GM12872 (cell line): ENCODE measurements at regions not wholly inside any gene's neighbourhood (a gene's known extent, or its start where the extent isn't known, plus 50 kb on each side); places are given as distances from the start of the nearest gene placed in this dataset.

Source experiments
- TF ChIP-seq, protein P1 (sequence below): IDR thresholded peaks from 3 replicates; pipeline ENCODE4 v1.5.1; 2011; ENCODE audit warnings: low read depth, mild to moderate bottlenecking, low read length, moderate library complexity; ENCODE audit not compliant: insufficient read depth

DNA sequence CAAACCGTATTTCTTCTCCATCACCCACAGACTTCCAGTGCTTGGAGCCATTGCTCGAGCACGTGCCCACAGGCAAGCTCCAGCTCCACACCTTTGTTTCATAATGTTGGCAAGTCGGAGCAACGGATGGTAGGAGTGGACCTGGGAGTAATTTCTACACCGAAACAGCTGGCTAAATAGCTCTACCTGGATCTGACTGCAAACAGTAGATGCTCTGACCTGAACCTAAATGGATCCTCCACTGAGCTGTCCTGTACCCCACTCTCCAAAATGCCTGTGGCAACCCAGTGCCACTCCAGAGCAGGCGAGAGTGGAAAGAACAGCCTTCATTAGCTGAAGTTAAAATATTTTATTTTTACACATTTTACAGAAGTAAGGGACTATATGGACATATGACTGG lies 108.7 kb downstream of the BMP4 start:
- TF ChIP-seq, protein P1, sequence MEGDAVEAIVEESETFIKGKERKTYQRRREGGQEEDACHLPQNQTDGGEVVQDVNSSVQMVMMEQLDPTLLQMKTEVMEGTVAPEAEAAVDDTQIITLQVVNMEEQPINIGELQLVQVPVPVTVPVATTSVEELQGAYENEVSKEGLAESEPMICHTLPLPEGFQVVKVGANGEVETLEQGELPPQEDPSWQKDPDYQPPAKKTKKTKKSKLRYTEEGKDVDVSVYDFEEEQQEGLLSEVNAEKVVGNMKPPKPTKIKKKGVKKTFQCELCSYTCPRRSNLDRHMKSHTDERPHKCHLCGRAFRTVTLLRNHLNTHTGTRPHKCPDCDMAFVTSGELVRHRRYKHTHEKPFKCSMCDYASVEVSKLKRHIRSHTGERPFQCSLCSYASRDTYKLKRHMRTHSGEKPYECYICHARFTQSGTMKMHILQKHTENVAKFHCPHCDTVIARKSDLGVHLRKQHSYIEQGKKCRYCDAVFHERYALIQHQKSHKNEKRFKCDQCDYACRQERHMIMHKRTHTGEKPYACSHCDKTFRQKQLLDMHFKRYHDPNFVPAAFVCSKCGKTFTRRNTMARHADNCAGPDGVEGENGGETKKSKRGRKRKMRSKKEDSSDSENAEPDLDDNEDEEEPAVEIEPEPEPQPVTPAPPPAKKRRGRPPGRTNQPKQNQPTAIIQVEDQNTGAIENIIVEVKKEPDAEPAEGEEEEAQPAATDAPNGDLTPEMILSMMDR = no peak

DNA sequence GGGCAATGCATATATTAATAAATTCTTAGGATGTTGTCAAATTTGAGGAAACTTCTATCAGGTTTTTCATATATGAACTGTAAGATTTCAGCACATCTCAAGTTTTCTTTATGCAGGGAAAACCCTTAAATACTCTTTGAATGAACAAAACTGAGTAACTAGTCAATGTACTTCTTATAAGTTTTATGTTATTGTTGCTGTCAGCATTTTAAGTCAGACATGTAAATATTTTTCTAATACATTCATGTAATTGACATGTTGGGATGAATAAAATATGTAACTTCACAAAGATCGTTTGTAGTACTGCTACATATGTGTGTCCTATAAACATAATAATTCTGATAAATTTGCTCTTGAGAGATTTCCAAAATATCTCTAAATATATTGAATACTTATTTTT lies 109.6 kb downstream of the BMP4 start:
- TF ChIP-seq, protein P1 = no peak

DNA sequence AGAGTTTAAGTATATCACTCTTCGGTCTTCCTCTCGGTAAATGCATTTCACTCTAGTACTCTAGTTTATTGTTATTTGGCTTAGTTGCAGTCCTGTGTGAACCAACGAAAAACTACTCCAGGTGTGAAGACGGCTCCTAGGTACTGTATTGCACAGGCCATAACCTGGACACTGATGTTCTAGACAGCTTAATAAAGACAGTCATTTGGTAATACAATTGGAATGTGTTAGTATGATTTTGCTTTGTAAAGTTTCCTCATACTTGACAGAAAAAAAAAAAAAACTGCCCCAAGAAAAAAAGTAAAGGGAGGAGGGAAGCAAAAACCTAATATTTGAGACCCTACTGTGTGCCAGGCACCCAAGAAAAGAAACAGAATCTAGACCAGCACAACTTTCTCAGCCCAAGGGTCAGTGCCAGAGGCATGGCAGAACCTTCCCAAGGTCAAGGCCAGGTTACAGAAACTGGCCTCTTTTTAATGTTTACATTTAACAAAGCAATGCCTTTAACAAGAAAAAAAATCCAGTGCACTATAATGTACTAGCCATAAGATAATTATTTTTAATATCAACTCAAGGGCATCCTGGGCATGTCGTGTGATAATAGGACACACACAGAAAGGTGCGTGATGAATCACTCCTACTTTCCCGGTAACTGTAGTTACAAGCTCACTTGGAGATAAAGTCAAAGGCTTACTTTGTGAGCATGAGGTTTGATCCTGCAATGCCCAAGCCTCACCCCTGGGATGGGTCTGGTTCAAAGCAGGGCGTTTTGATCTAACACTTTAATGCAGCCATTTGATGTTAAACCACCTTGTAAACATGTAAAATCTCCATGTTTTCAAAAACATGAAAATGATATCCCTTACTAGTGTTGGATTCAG lies 110.6 kb downstream of the BMP4 start:
- TF ChIP-seq, protein P1 = no peak

DNA sequence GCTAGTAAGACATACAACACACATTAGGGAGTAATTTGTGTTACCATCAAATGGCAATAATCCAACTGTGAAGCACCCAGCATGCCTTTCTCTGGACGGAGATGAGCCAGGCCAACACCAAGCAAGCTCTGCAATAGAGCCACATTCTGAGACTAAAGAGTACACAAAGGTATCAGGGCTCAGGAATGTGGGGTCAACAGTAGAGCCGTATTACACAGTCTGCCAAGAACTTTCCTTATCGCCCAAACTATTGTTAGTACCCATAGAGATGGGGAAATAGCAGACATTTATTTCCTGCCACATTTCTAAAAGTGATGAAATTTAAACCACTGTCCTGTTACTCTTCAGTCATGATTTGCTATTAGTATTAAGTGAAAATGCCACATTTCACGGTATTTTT lies 113.7 kb downstream of the BMP4 start:
- TF ChIP-seq, protein P1 = no peak

DNA sequence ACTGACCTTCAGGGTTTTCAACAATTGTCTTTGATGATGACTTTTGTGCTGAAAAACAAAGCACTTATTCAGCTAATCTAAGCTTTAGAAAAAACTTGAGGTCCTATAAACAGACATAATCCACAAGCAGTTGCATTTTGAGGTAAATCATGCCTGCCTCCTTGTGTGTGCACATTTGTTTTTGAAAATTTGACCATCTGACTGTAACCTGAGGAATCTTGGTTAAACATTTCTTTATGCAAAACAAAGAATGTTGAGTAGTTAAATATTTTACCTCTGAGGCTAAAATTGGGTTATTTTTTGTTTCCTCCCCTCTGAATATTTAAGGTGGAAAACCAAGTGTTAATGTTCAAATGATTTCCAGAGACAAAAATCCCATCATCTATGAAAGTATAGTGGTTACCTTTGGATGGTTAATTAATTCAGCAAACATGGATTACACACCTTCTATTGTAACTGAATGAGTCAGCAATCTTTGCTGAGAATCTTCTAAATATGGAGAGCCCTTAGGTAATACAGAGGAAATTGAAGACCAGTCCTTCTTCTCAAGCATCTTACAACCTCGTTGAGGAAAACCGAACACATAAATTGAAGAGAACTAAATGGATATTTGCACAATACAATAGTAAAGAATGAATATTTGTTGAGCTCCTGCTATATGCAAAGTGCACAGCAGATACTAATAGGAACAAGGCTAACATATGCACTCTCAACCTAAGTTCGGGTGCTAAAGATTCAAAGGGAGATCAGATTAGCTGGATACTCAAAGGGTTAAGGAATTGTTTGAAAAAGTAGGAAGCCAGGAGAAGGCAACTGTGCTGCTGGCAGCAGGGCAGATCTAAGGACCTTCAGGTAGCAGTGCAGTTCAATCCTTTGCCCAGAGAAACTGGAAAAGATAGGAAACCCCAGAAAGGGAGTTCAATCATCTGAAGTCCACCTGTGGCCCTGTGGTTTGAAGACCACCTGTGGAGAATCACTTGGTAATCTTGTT lies 115.2 kb downstream of the BMP4 start:
- TF ChIP-seq, protein P1 = no peak

DNA sequence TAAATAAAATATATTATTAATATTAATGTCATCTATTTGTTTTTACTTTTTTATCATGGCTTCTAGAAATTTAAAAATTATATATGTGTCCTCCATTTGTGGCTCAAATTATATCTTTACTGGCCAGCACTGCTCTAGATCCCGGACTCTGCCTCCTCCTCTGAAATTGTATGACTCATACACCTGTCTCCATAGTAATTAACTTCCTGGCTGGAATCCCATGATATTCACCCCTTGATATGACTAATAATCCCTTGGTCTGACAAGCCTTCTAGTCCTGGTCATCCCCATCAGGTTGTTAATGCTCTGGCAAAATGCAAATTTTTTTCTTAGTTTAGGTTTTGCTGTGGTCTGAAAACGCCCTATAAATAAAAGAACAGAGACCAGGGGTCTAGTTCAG lies 116.2 kb downstream of the BMP4 start:
- TF ChIP-seq, protein P1 = no peak

DNA sequence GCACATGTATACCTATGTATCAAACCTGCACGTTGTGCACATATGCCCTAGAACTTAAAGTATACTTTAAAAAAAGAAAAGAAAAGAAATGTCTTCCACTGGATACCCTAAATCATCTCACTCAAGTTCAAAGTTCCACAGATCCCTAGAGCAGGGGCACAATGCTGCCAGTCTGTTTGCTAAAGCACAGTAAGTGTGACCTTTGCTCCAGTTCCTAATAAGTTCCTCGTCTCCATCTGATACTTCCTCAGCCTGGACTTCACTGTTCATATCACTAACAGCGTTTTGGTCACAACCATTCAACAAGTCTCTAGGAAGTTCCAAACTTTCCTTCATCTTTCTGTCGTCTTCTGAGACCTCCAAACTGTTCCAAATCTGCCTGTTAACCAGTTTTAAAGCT lies 118.3 kb downstream of the BMP4 start:
- TF ChIP-seq, protein P1 = no peak
